C4-2B (cell line): ENCODE measurements at regions not wholly inside any gene's neighbourhood (a gene's known extent, or its start where the extent isn't known, plus 50 kb on each side); places are given as distances from the start of the nearest gene placed in this dataset.

ENCODE experiments used
- ZFX ChIP-seq: fragments of 450-650 bp; IDR thresholded peaks from 2 replicates; pipeline ENCODE4 v1.6.1; 2017
- TF ChIP-seq, protein P1 (sequence below): fragments of 450-650 bp; conservative IDR thresholded peaks from 2 replicates; pipeline ENCODE4 v1.5.1; 2017; ENCODE audit warnings: mild to moderate bottlenecking

- TF ChIP-seq, protein P1, sequence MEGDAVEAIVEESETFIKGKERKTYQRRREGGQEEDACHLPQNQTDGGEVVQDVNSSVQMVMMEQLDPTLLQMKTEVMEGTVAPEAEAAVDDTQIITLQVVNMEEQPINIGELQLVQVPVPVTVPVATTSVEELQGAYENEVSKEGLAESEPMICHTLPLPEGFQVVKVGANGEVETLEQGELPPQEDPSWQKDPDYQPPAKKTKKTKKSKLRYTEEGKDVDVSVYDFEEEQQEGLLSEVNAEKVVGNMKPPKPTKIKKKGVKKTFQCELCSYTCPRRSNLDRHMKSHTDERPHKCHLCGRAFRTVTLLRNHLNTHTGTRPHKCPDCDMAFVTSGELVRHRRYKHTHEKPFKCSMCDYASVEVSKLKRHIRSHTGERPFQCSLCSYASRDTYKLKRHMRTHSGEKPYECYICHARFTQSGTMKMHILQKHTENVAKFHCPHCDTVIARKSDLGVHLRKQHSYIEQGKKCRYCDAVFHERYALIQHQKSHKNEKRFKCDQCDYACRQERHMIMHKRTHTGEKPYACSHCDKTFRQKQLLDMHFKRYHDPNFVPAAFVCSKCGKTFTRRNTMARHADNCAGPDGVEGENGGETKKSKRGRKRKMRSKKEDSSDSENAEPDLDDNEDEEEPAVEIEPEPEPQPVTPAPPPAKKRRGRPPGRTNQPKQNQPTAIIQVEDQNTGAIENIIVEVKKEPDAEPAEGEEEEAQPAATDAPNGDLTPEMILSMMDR: no peak
- TF ChIP-seq ZFX: no peak
Measured at GRCh38 chr17:5819396-5819795, 235.1 kb upstream of the NLRP1 start.
